Right lobe of liver (tissue), 6 donors: ENCODE measurements at regions not wholly inside any gene's neighbourhood (a gene's known extent, or its start where the extent isn't known, plus 50 kb on each side); places are given as distances from the start of the nearest gene placed in this dataset.
A peak's percentile ranks its signal among the peaks of the same experiment; 100 is the strongest.

Source experiments
- ATAC-seq, 4 donors: fragments of 200-7000 bp; cut with Tn5 transposase; one replicate each; pipeline ENCODE4 v1.9.1; 2020; ENCODE audit warnings: mild to moderate bottlenecking in 4 of 4, moderate library complexity in 4 of 4
- DNase-seq, 3 donors: peaks; one replicate each; pipeline ENCODE4 v3.0.0-alpha.2; 2020
- H3K27ac ChIP-seq, 3 donors: fragments of 200-600 bp; one replicate each; pipeline ENCODE4 v1.8.0; 2022
- H3K27me3 ChIP-seq, 2 donors: fragments of 200-600 bp; one replicate each; pipeline ENCODE4 v1.8.0; 2022
- H3K36me3 ChIP-seq, 4 donors: fragments of 200-600 bp; sonication (generic) in 1 of 4; one replicate each; pipeline versions ENCODE4 v1.5.1 to v1.8.0; 2017 to 2022; ENCODE audit warnings: control low read depth in 1 of 4
- H3K4me1 ChIP-seq, 4 donors: fragments of 200-600 bp; sonication (generic) in 1 of 4; one replicate each; pipeline versions ENCODE4 v1.5.1 to v1.8.0; 2017 to 2022; ENCODE audit warnings: control low read depth in 1 of 4
- H3K4me3 ChIP-seq, 3 donors: fragments of 200-600 bp; one replicate each; pipeline ENCODE4 v1.8.0; 2022
- H3K9me3 ChIP-seq, 4 donors: fragments of 200-600 bp; sonication (generic) in 1 of 4; one replicate each; pipeline versions ENCODE4 v1.5.1 to v1.8.0; 2017 to 2022; ENCODE audit warnings: control low read depth in 1 of 4
- POLR2A ChIP-seq: fragments of 450-650 bp; IDR thresholded peaks from one replicate; pipeline ENCODE4 v1.6.1; 2017; ENCODE audit warnings: antibody characterized with exemption, mild to moderate bottlenecking
- WGBS: methylation state at CpG from one replicate; pipeline ENCODE4 v1.1.6; 2018; ENCODE audit warnings: low coverage, low lambda C conversion rate; ENCODE audit not compliant: insufficient coverage; ENCODE audit errors: missing lambda C conversion rate; 5-methylcytosine and 5-hydroxymethylcytosine counted together
- intact Hi-C, 2 donors: fragments of 100-400 bp; cut with DNase I; formaldehyde crosslinking; loops; one replicate each; pipeline versions ENCODE4 v1.11.2 to v1.14.1; 2022
- TF ChIP-seq, protein P1 (sequence below), 4 donors: fragments of 200-600 bp in 3 of 4; fragments of 450-650 bp in 1 of 4; IDR thresholded peaks; one replicate each; pipeline versions ENCODE4 v1.5.1 to v1.8.0; 2016 to 2022; ENCODE audit warnings: antibody characterized with exemption in 4 of 4, mild to moderate bottlenecking in 2 of 4
- donor health status: DM: no; HTN: yes; CAD: no.
- donor health status: DM: no; HTN: no; CAD: no.
- donor health status: DM: no; HTN: no; CAD: no.
- donor health status: DM: no; HTN: yes; CAD: no.
- donor health status: DM: no; HTN: yes; CAD: no.

DNA sequence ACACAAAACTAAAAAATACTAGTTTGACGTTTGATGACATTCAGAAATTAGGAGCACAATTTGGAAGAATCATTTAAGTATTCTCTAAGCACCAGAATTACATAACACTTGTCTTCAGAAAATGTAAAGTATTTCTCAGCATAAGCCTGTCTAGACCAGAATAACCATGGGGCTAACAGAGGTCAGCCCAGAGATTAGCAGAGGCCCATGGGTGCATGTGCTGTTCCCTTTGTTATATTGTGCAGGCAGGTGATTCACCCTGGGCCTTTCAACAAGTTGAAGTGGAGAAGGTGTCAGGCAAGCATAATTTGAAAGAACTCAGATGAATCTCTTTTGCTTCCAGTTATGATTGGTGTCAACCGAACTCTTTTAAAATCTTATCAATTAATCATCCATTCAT, 227.9 kb downstream of the LURAP1L start:
- intact Hi-C loops, result no loop called here
- Histone ChIP-seq H3K4me3 (no peak overlapping the region), H3K9me3 (no peaks in the 10 kb centered on the region), H3K36me3 (no peaks in the 10 kb centered on the region), H3K27me3 (no peaks in the 10 kb centered on the region), H3K4me1 (peaks cover 0 to 13% (median 0%) of the 10 kb centered on the region in 4 donors), H3K27ac (no peak overlapping the region)
- TF ChIP-seq, protein P1, sequence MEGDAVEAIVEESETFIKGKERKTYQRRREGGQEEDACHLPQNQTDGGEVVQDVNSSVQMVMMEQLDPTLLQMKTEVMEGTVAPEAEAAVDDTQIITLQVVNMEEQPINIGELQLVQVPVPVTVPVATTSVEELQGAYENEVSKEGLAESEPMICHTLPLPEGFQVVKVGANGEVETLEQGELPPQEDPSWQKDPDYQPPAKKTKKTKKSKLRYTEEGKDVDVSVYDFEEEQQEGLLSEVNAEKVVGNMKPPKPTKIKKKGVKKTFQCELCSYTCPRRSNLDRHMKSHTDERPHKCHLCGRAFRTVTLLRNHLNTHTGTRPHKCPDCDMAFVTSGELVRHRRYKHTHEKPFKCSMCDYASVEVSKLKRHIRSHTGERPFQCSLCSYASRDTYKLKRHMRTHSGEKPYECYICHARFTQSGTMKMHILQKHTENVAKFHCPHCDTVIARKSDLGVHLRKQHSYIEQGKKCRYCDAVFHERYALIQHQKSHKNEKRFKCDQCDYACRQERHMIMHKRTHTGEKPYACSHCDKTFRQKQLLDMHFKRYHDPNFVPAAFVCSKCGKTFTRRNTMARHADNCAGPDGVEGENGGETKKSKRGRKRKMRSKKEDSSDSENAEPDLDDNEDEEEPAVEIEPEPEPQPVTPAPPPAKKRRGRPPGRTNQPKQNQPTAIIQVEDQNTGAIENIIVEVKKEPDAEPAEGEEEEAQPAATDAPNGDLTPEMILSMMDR (IDR thresholded peaks at IDR 0.05), result no peak
- TF ChIP-seq POLR2A, result no peak
- whole genome bisulfite sequencing, result 74% methylated on average over 2 of the region's 2 CpGs
- no peak for ATAC-seq
- DNase-seq, result no peak

GRCh38 chr9:13009871-13010270, 235.1 kb downstream of the LURAP1L start:
- DNase-seq (no peak), ATAC-seq (no peak)
- no peak for TF ChIP-seq POLR2A
- TF ChIP-seq, protein P1 (IDR thresholded peaks at IDR 0.05), result no peak
- Histone ChIP-seq H3K4me3 (no peak overlapping the region), H3K9me3 (peaks cover 0 to 2% (median 0%) of the 10 kb centered on the region in 4 donors), H3K27ac (no peak overlapping the region), H3K36me3 (no peaks in the 10 kb centered on the region), H3K4me1 (no peaks in the 10 kb centered on the region), H3K27me3 (no peaks in the 10 kb centered on the region)
- WGBS, result 88% methylated on average over 2 of the region's 2 CpGs
- intact Hi-C loops, result no loop called here

GRCh38 chr9:13013991-13014883, 239.4 kb downstream of the LURAP1L start:
- H3K36me3 ChIP-seq, result no peaks in the 10 kb centered on the region
- no peak overlapping the region for H3K27ac ChIP-seq
- ATAC-seq (peak in 3 of 4 donors; percentile 33 to 89 (median 53)), DNase-seq (no peak)
- TF ChIP-seq, protein P1 (IDR thresholded peaks at IDR 0.05), result no peak
- no peak for TF ChIP-seq POLR2A
- WGBS, result 18% methylated on average over 2 of the region's 2 CpGs
- H3K4me1 ChIP-seq, result no peaks in the 10 kb centered on the region
- H3K27me3 ChIP-seq, result no peaks in the 10 kb centered on the region
- no peak overlapping the region for H3K4me3 ChIP-seq
- intact Hi-C loops, result no loop called here
- peaks cover 0 to 2% (median 0%) of the 10 kb centered on the region in 4 donors for H3K9me3 ChIP-seq

DNA sequence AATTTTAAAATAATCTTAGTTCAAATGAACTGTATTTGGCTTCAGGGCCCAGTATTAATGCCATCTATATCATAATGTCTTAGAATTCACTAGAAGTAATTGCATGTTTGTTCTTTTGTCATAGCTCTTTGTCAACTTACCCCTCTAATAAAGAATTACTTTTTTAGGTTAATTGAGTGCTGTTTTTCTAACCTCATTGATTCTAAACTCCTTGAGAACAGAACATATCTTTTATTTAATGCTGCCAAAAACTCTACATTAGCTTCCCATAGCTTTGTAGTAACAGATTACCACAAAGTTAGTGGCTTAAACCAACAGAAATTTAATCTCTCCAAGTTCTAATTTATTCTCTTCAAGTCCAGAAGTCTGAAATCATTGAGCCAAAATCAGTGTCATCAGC, 242.4 kb downstream of the LURAP1L start:
- no peaks in the 10 kb centered on the region for H3K4me1 ChIP-seq
- intact Hi-C loops, result no loop called here
- TF ChIP-seq POLR2A, result no peak
- TF ChIP-seq, protein P1 (IDR thresholded peaks at IDR 0.05), result no peak
- H3K27me3 ChIP-seq, result no peaks in the 10 kb centered on the region
- DNase-seq (no peak), ATAC-seq (no peak)
- no peaks in the 10 kb centered on the region for H3K36me3 ChIP-seq
- no peaks in the 10 kb centered on the region for H3K9me3 ChIP-seq
- no peak overlapping the region for H3K4me3 ChIP-seq
- no peak overlapping the region for H3K27ac ChIP-seq
